Small intestine (tissue), 7 donors: ENCODE measurements at regions not wholly inside any gene's neighbourhood (a gene's known extent, or its start where the extent isn't known, plus 50 kb on each side); places are given as distances from the start of the nearest gene placed in this dataset.

ENCODE experiments used
- DNase-seq, 2 donors: peaks; one replicate each; pipeline versions ENCODE4 v3.0.0 to v3.0.0-alpha.2; 2013
- FAIRE-seq: peaks from 2 replicates; lab custom pipeline; 2012; peaks lifted over from hg19 to GRCh38; lab: Jason Lieb, UNC
- H3K27ac ChIP-seq, 3 donors: one replicate each; pipeline ENCODE4 v1.5.1; 2013; ENCODE audit warnings: low read length in 2 of 3, mild to moderate bottlenecking in 2 of 3, control low read depth in 1 of 3, inconsistent platforms in 1 of 3, low read depth in 1 of 3, moderate library complexity in 1 of 3
- H3K27me3 ChIP-seq, 3 donors: one replicate each; pipeline ENCODE4 v1.6.1; 2013; ENCODE audit warnings: low read length in 3 of 3, inconsistent platforms in 1 of 3; ENCODE audit not compliant: control insufficient read depth in 3 of 3, insufficient read depth in 3 of 3
- H3K36me3 ChIP-seq, 3 donors: one replicate each; pipeline ENCODE4 v1.6.1; 2013; ENCODE audit warnings: low read length in 3 of 3, inconsistent platforms in 1 of 3, low read depth in 1 of 3, mild to moderate bottlenecking in 1 of 3, moderate library complexity in 1 of 3; ENCODE audit not compliant: control insufficient read depth in 3 of 3, insufficient read depth in 2 of 3
- H3K4me1 ChIP-seq, 3 donors: one replicate each; pipeline ENCODE4 v1.6.1; 2013; ENCODE audit warnings: low read length in 2 of 3, inconsistent platforms in 1 of 3, low read depth in 1 of 3, mild to moderate bottlenecking in 1 of 3, moderate library complexity in 1 of 3; ENCODE audit not compliant: control insufficient read depth in 3 of 3, insufficient read depth in 2 of 3
- H3K4me3 ChIP-seq, 3 donors: one replicate each; pipeline ENCODE4 v1.5.1; 2013; ENCODE audit warnings: low read length in 3 of 3, control low read depth in 1 of 3, inconsistent platforms in 1 of 3, low read depth in 1 of 3, mild to moderate bottlenecking in 1 of 3, moderate library complexity in 1 of 3
- H3K9me3 ChIP-seq, 2 donors: one replicate each; pipeline ENCODE4 v1.6.1; 2013; ENCODE audit warnings: low read depth in 1 of 2, low read length in 1 of 2; ENCODE audit not compliant: control insufficient read depth in 2 of 2, insufficient read depth in 1 of 2
- WGBS, 3 donors: extraction: QIAGEN DNeasy Blood & Tissue Kit; methylation state at CpG; one replicate each; pipeline ENCODE4 v1.1.7; 2013; 5-methylcytosine and 5-hydroxymethylcytosine counted together
- donor health status: healthy with polysubstance abuse.
- donor health status: control.
- donor health status: control.
- donor health status: Bipolar disorder and iron deficiency.
- donor health status: healthy.

DNA sequence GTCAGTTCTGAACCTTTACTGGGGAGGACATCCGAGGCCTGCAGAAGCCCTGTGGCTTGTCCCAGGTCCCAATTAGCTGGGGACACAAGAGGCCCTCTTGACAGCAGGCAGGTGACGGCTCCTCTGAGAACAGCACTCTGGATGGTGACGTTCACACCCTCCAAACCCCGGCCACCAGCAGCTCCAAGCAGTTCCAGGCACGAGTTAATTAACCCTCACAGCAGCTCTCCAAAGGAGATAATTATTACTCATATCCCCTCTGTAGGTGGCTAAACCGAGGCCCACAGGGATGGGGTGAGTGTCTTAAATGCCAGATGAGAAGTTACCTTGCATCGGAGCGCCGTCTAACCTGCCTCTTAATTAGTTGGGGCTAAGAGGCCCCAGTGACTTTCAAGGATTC is 168.9 kb upstream of the CIBAR2 start:
- no peak overlapping the region for H3K27ac ChIP-seq
- no peaks in the 10 kb centered on the region for H3K9me3 ChIP-seq
- FAIRE-seq, result no peak
- DNase-seq, result no peak
- peaks cover 0 to 62% (median 0%) of the 10 kb centered on the region in 3 donors for H3K36me3 ChIP-seq
- peaks cover 0 to 11% (median 0%) of the 10 kb centered on the region in 3 donors for H3K4me1 ChIP-seq
- 73 to 84% (median 75%) methylated on average over 9 of the region's 9 CpGs for WGBS, 3 donors
- no peaks in the 10 kb centered on the region for H3K27me3 ChIP-seq
- H3K4me3 ChIP-seq, result no peak overlapping the region

- 84 to 90% (median 88%) methylated on average over 8 of the region's 8 CpGs for WGBS, 3 donors
- FAIRE-seq, result no peak
Measured at GRCh38 chr16:85282842-85283241, 170.6 kb upstream of the CIBAR2 start.

GRCh38 chr16:85283305-85284050 is 171.2 kb upstream of the CIBAR2 start:
- FAIRE-seq, result no peak
- Histone ChIP-seq H3K4me3 (no peak overlapping the region), H3K9me3 (no peaks in the 10 kb centered on the region), H3K27me3 (no peaks in the 10 kb centered on the region), H3K27ac (no peak overlapping the region), H3K36me3 (peaks cover 0 to 71% (median 0%) of the 10 kb centered on the region in 3 donors), H3K4me1 (peaks cover 0 to 17% (median 0%) of the 10 kb centered on the region in 3 donors)
- no peak for DNase-seq
- 86 to 92% (median 89%) methylated on average over 22 of the region's 22 CpGs for WGBS, 3 donors

More at GRCh38 chr16:85282842-85283241, 170.6 kb upstream of the CIBAR2 start:
- no peak for DNase-seq
- H3K4me3 ChIP-seq, result no peak overlapping the region
- H3K36me3 ChIP-seq, result peaks cover 0 to 65% (median 0%) of the 10 kb centered on the region in 3 donors
- H3K9me3 ChIP-seq, result no peaks in the 10 kb centered on the region
- H3K4me1 ChIP-seq, result peaks cover 0 to 14% (median 0%) of the 10 kb centered on the region in 3 donors
- no peak overlapping the region for H3K27ac ChIP-seq
- no peaks in the 10 kb centered on the region for H3K27me3 ChIP-seq

DNA sequence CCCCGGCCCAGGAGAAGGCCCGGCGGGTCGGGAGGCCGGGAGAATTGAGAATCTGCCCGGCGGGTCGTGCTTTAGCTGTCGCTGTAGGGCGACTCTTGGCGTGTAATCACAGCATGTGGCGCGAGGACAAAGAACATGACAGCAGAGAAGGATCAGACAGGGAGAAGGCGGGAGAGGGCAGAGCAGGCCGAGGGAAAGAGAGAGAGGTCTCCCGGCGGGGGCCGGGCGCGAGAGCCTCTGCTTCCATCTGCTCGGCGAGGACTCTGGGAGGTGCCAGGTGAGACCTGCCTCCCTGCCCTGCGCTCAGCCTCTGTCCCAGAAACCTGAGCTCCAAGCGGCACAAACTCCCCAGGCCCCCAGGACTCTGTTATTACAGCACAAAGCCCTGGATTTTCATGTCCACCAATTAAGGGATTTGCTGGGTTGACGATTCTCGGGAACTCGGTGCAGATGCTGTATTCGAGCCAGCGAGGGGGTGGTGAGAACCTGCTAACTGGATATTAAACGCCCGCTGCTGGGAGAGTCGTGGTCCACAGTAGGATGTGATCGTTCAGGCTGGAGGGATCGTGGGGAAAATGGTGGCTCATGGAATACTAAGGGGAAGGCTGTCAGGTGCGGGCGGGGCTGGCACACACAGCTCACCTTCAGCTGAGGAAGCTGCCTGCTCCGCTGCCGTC is 172.0 kb upstream of the CIBAR2 start:
- no peaks in the 10 kb centered on the region for H3K27me3 ChIP-seq
- H3K4me1 ChIP-seq, result peaks cover 0 to 22% (median 3%) of the 10 kb centered on the region in 3 donors
- no peak for FAIRE-seq
- no peaks in the 10 kb centered on the region for H3K9me3 ChIP-seq
- peaks cover 0 to 74% (median 0%) of the 10 kb centered on the region in 3 donors for H3K36me3 ChIP-seq
- no peak overlapping the region for H3K4me3 ChIP-seq
- DNase-seq, result no peak
- H3K27ac ChIP-seq, result no peak overlapping the region
- 79 to 86% (median 83%) methylated on average over 38 of the region's 38 CpGs for WGBS, 3 donors

DNA sequence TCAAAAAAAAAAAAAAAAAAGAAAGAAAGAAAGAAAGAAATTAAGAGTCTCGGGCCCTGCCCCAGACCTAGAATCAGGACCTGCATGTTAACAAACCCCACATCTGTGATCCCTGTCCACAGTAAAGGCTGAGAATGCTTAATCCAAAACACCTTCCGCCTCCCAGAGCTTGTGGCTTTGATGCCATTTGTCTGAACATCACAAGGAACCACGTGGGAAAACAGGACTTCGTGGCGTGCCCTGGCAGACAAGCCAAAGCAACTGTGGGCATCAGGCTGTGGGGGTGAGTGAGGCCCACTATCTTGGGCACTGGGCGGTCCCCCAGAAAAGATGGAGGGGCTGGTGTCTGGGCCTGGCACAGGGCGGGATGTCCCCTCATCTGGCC is 173.4 kb upstream of the CIBAR2 start:
- Histone ChIP-seq H3K27ac (no peak overlapping the region), H3K27me3 (no peaks in the 10 kb centered on the region)
- DNase-seq, result no peak

DNA sequence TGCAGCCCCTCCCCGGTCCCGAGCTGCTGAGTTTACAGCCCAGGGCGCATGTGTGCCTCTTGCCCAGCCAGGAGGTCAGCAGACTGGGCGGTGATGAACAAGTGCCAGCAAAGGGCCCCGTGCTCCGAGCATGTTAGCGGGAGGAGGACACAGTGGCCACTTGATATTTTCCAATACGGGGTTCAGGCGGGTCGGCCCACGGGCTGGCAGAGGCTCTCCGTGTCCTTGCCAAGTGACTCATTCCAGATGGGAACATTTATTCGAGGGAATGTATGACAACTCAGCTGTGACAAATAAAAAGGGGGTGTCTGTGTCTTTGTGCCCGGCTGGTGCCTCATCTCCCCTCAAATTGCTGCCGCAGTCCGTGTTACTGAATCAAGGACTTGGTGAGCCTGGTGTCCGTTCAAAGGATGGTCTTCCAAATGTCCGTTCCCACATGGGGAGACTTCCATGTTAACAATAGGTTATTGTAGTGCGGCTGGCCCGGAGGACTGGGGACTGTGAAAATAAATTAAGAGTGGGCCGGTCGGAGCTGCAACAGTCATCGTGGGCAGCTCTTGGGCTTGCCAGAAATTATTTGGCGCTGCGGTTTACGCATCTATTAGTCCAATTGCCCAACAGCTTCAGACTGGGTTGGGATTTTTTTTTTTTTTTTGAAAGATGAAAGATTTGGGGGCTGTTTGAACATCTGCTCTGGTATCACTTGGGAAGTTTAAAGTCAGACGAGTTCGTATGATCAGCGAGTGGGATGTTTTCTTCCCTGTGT is 174.0 kb upstream of the CIBAR2 start:
- FAIRE-seq (no peak), DNase-seq (no peak)
- Histone ChIP-seq H3K36me3 (peaks cover 0 to 68% (median 0%) of the 10 kb centered on the region in 3 donors), H3K27me3 (no peaks in the 10 kb centered on the region), H3K9me3 (no peaks in the 10 kb centered on the region), H3K27ac (peak overlapping the region in 1 of 3 donors; percentile 22), H3K4me1 (peaks cover 0 to 30% (median 5%) of the 10 kb centered on the region in 3 donors), H3K4me3 (no peak overlapping the region)
- 59 to 63% (median 59%) methylated on average over 28 to 29 of the region's 29 CpGs for WGBS, 3 donors

More for the DNA sequence above, 173.4 kb upstream of the CIBAR2 start:
- Histone ChIP-seq H3K9me3 (no peaks in the 10 kb centered on the region), H3K36me3 (peaks cover 0 to 72% (median 0%) of the 10 kb centered on the region in 3 donors), H3K4me3 (no peak overlapping the region), H3K4me1 (peaks cover 0 to 24% (median 3%) of the 10 kb centered on the region in 3 donors)
- 73 to 76% (median 74%) methylated on average over 7 of the region's 7 CpGs for WGBS, 3 donors
- no peak for FAIRE-seq

- Histone ChIP-seq H3K36me3 (peaks cover 0 to 67% (median 0%) of the 10 kb centered on the region in 3 donors), H3K27me3 (no peaks in the 10 kb centered on the region), H3K9me3 (no peaks in the 10 kb centered on the region), H3K27ac (peak overlapping the region in 1 of 3 donors; percentile 44), H3K4me3 (no peak overlapping the region), H3K4me1 (peaks cover 0 to 36% (median 5%) of the 10 kb centered on the region in 3 donors)
- FAIRE-seq, result no peak
- no peak for DNase-seq
- WGBS, 3 donors, result 62 to 85% (median 83%) methylated on average over 30 to 34 of the region's 34 CpGs
Measured at GRCh38 chr16:85286951-85287814, 174.9 kb upstream of the CIBAR2 start.
